ENCODE measurements at regions not wholly inside any gene's neighbourhood (a gene's known extent, or its start where the extent isn't known, plus 50 kb on each side); places are given as distances from the start of the nearest gene placed in this dataset.

DNA sequence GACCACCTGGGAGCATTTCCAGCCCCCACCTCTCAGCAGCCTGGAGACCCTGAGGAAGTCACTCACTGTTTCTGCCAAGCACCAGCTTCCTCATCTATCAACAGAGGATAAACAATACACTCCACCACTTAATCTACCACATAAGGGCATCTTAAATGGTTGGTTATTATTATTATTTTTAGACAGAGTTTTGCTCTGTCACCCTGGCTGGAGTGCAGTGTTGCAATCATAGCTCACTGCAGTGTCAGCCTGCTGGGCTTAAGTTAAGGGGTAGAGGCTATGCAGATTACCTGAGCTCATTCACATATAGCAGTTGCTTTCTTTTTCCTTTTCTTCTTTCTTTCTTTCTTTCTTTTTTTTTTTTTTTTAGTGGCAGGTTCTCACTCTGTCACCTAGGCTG lies 59.5 kb upstream of the ELN start:
- no peaks in the 10 kb centered on the region for H3K4me1 ChIP-seq (ENCODE audit: control insufficient read depth in 5 of 5, insufficient read depth in 5 of 5, low read length in 5 of 5)
- TF ChIP-seq, protein P1, sequence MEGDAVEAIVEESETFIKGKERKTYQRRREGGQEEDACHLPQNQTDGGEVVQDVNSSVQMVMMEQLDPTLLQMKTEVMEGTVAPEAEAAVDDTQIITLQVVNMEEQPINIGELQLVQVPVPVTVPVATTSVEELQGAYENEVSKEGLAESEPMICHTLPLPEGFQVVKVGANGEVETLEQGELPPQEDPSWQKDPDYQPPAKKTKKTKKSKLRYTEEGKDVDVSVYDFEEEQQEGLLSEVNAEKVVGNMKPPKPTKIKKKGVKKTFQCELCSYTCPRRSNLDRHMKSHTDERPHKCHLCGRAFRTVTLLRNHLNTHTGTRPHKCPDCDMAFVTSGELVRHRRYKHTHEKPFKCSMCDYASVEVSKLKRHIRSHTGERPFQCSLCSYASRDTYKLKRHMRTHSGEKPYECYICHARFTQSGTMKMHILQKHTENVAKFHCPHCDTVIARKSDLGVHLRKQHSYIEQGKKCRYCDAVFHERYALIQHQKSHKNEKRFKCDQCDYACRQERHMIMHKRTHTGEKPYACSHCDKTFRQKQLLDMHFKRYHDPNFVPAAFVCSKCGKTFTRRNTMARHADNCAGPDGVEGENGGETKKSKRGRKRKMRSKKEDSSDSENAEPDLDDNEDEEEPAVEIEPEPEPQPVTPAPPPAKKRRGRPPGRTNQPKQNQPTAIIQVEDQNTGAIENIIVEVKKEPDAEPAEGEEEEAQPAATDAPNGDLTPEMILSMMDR (IDR thresholded peaks at IDR 0.05; ENCODE audit: control extremely low read depth, extremely low read depth): no peak
- no peak overlapping the region for H3K27ac ChIP-seq (ENCODE audit: low read depth in 1 of 2, low read length in 1 of 2)
- peaks cover 0 to 6% (median 3%) of the 10 kb centered on the region in 4 donors for H3K9me3 ChIP-seq (ENCODE audit: control insufficient read depth in 4 of 4, insufficient read depth in 3 of 4, low read length in 3 of 4)
- ATAC-seq (ENCODE audit: insufficient read depth, low FRiP score): no peak
- DNase-seq: peak in 1 of 3 donors; percentile 17
- H3K36me3 ChIP-seq (ENCODE audit: control insufficient read depth in 4 of 4, insufficient read depth in 4 of 4, low read length in 4 of 4): no peaks in the 10 kb centered on the region
- H3K4me3 ChIP-seq: no peak overlapping the region
- no peak overlapping the region for H3K9ac ChIP-seq (ENCODE audit: insufficient read depth in 1 of 2, low read length in 2 of 2)
- H3K27me3 ChIP-seq (ENCODE audit: control insufficient read depth in 3 of 3, insufficient read depth in 3 of 3, low read length in 2 of 3): no peaks in the 10 kb centered on the region

DNA sequence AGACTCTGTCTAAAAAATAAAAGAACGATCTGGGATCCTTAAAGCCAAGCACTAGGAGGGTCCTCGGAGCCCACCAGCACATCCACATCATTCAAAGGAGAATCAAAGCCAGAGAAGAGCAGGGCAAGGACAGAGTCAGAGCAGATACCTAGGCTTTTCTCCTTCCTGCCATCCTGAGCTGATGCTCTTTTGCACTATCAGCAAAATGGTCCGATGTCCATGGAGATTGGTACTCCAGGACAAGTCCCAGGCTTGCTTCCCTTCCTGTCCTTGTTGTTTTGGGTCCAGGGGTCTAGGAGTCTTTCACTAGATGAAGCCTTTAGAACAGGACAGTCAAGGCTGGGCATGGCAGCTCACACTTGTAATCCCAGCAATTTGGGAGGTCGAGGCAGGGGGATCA lies 58.0 kb upstream of the ELN start:
- 98% methylated on average over 4 of the region's 4 CpGs for WGBS, 2 donors
- TF ChIP-seq, protein P1 (IDR thresholded peaks at IDR 0.05; ENCODE audit: control extremely low read depth, extremely low read depth): no peak
- ATAC-seq (ENCODE audit: insufficient read depth, low FRiP score) (no peak), DNase-seq (no peak)
- H3K9ac ChIP-seq (ENCODE audit: insufficient read depth in 1 of 2, low read length in 2 of 2): no peak overlapping the region
- peaks cover 0 to 6% (median 0%) of the 10 kb centered on the region in 5 donors for H3K4me1 ChIP-seq (ENCODE audit: control insufficient read depth in 5 of 5, insufficient read depth in 5 of 5, low read length in 5 of 5)
- no peaks in the 10 kb centered on the region for H3K9me3 ChIP-seq (ENCODE audit: control insufficient read depth in 4 of 4, insufficient read depth in 3 of 4, low read length in 3 of 4)
- no peaks in the 10 kb centered on the region for H3K27me3 ChIP-seq (ENCODE audit: control insufficient read depth in 3 of 3, insufficient read depth in 3 of 3, low read length in 2 of 3)
- no peaks in the 10 kb centered on the region for H3K36me3 ChIP-seq (ENCODE audit: control insufficient read depth in 4 of 4, insufficient read depth in 4 of 4, low read length in 4 of 4)
- no peak overlapping the region for H3K27ac ChIP-seq (ENCODE audit: low read depth in 1 of 2, low read length in 1 of 2)
- no peak overlapping the region for H3K4me3 ChIP-seq

DNA sequence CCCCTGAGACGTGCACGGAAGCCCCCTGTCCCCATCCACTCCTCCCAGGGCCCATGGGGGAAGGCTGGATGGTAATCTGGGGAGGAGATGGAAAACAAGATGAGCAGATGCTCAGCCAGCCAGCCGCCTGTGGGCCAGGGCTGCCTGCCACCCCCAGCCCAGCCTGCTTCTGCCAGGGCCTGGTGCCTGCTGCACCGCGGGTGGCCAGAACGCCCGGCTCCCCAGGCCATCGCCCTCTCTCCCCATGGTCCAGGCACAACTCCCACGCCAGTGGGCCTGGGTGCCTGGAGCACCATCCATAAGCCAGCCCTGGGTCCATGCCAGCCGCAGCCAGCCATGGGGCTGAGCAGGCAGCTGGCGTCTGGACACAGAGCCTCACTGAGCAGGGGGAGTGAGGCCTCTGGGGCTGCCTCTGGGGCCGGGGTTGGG lies 57.2 kb upstream of the ELN start:
- Histone ChIP-seq H3K9ac (ENCODE audit: insufficient read depth in 1 of 2, low read length in 2 of 2) (no peak overlapping the region), H3K4me3 (no peak overlapping the region), H3K27me3 (ENCODE audit: control insufficient read depth in 3 of 3, insufficient read depth in 3 of 3, low read length in 2 of 3) (peaks cover 0 to 2% (median 0%) of the 10 kb centered on the region in 3 donors), H3K4me1 (ENCODE audit: control insufficient read depth in 5 of 5, insufficient read depth in 5 of 5, low read length in 5 of 5) (peaks cover 0 to 14% (median 3%) of the 10 kb centered on the region in 5 donors), H3K36me3 (ENCODE audit: control insufficient read depth in 4 of 4, insufficient read depth in 4 of 4, low read length in 4 of 4) (no peaks in the 10 kb centered on the region), H3K27ac (ENCODE audit: low read depth in 1 of 2, low read length in 1 of 2) (no peak overlapping the region), H3K9me3 (ENCODE audit: control insufficient read depth in 4 of 4, insufficient read depth in 3 of 4, low read length in 3 of 4) (no peaks in the 10 kb centered on the region)
- ATAC-seq (ENCODE audit: insufficient read depth, low FRiP score) (no peak), DNase-seq (no peak)
- TF ChIP-seq, protein P1 (IDR thresholded peaks at IDR 0.05; ENCODE audit: control extremely low read depth, extremely low read depth): no peak
- WGBS, 2 donors: 91% methylated on average over 12 of the region's 12 CpGs

DNA sequence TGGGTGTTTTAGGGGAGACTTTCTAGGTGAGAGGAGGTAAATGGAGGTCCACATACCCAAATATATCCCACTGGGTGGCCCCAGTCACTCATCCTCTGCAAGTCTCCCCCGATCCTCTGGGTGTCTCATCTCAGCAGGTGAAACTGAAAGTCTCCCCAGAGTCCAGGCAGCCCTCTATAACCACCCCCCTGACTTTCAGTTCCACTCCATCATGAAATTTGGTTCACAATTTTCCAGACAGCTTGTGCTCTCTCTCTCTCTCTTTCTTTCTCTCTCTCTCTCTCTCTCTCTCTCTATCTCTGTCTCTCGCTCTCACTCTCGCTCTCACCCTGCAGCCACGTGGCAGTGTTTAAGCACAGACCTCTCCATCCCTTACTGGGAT lies 56.7 kb upstream of the ELN start:
- H3K9me3 ChIP-seq (ENCODE audit: control insufficient read depth in 4 of 4, insufficient read depth in 3 of 4, low read length in 3 of 4): no peaks in the 10 kb centered on the region
- 77 to 83% methylated on average over 4 of the region's 4 CpGs for whole genome bisulfite sequencing, 2 donors
- ATAC-seq (ENCODE audit: insufficient read depth, low FRiP score): no peak

More for the DNA sequence above, 56.7 kb upstream of the ELN start:
- peaks cover 0 to 2% (median 0%) of the 10 kb centered on the region in 3 donors for H3K27me3 ChIP-seq (ENCODE audit: control insufficient read depth in 3 of 3, insufficient read depth in 3 of 3, low read length in 2 of 3)
- peaks cover 0 to 14% (median 3%) of the 10 kb centered on the region in 5 donors for H3K4me1 ChIP-seq (ENCODE audit: control insufficient read depth in 5 of 5, insufficient read depth in 5 of 5, low read length in 5 of 5)
- no peak for DNase-seq
- no peak overlapping the region for H3K9ac ChIP-seq (ENCODE audit: insufficient read depth in 1 of 2, low read length in 2 of 2)
- H3K36me3 ChIP-seq (ENCODE audit: control insufficient read depth in 4 of 4, insufficient read depth in 4 of 4, low read length in 4 of 4): no peaks in the 10 kb centered on the region
- TF ChIP-seq, protein P1 (IDR thresholded peaks at IDR 0.05; ENCODE audit: control extremely low read depth, extremely low read depth): no peak
- H3K27ac ChIP-seq (ENCODE audit: low read depth in 1 of 2, low read length in 1 of 2): no peak overlapping the region
- H3K4me3 ChIP-seq: no peak overlapping the region

Measured in lung (tissue), 11 donors.